PC-9 (cell line): ENCODE measurements at regions not wholly inside any gene's neighbourhood (a gene's known extent, or its start where the extent isn't known, plus 50 kb on each side); places are given as distances from the start of the nearest gene placed in this dataset.

Source experiments
- CTCF ChIP-seq: fragments of 200-600 bp; sonication (generic); conservative IDR thresholded peaks from 2 replicates; pipeline ENCODE4 v1.6.1; 2017; ENCODE audit warnings: mixed run types, antibody characterized with exemption, mild to moderate bottlenecking, moderate library complexity
- EZH2 ChIP-seq: fragments of 200-600 bp; sonication (generic); IDR thresholded peaks from 2 replicates; pipeline ENCODE4 v1.8.0; 2017; ENCODE audit warnings: antibody characterized with exemption, low read depth

DNA sequence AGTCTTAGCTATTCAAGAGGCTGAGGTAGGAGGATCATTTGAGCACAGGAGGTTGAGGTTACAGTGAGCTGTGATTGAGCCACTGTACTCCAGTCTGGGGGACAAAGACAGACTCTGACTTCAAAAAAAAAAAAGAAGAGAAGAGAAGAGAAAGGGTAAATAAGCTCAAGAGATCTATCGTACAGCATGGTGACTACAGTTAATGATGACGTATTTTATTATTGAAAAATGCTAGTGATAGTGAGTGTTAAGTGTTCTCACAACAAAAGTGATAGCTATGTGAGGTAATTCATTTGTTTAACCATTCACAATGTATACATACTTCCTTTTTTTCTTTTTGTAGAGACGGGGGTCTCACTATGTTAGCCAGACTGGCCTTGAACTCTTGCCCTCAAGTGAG lies 121.5 kb upstream of the RPL34 start:
- TF ChIP-seq CTCF (no peak), EZH2 (no peak)
